IPS-20b (cell line): ENCODE measurements at regions not wholly inside any gene's neighbourhood (a gene's known extent, or its start where the extent isn't known, plus 50 kb on each side); places are given as distances from the start of the nearest gene placed in this dataset.
"Not testable (repeated sequence)": the region's sequence is repeated elsewhere in the genome, so short reads cannot be mapped to it uniquely, and the experiment has no call there.

Source experiments
- H3K27ac ChIP-seq: one replicate; pipeline ENCODE4 v1.5.1; 2013; ENCODE audit warnings: low read length
- H3K27me3 ChIP-seq: 2 replicates; pipeline ENCODE4 v1.6.1; 2013; ENCODE audit warnings: mild to moderate bottlenecking, low read length, inconsistent platforms; ENCODE audit not compliant: insufficient read depth
- H3K36me3 ChIP-seq: 2 replicates; pipeline ENCODE4 v1.6.1; 2013; ENCODE audit warnings: low read depth, mild to moderate bottlenecking, inconsistent platforms, low read length, moderate library complexity; ENCODE audit not compliant: insufficient read depth
- H3K4me1 ChIP-seq: 2 replicates; pipeline ENCODE4 v1.6.1; 2013; ENCODE audit warnings: mild to moderate bottlenecking, control low read depth, inconsistent platforms, low read length, moderate library complexity; ENCODE audit not compliant: insufficient read depth
- H3K4me3 ChIP-seq: 2 replicates; pipeline ENCODE4 v1.5.1; 2013; ENCODE audit warnings: mild to moderate bottlenecking, low read length, inconsistent platforms
- H3K9ac ChIP-seq: 2 replicates; pipeline ENCODE4 v1.6.1; 2013; ENCODE audit warnings: low read depth, mild to moderate bottlenecking, inconsistent platforms, low read length, moderate library complexity
- H3K9me3 ChIP-seq: 2 replicates; pipeline ENCODE4 v1.6.1; 2013; ENCODE audit warnings: mild to moderate bottlenecking, low read depth, low read length, inconsistent platforms; ENCODE audit not compliant: insufficient read depth

DNA sequence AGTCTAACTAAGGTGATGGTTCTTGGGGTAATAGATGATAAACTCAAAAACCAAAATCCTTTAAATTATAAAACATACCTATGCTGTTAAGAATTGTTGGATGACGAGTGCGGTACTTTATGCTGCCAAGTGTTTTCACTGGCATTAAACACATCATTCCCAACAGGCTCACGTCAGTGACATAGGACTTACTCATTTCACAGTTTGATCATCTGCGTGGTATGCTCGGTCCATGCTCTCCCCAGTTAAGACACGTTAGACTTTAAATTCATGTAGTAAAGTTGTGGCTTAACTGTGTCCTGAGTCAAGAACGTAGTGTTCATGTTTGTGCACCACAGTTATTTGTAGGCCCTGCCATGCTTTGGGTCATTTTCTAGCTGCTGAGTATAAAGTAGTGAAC, 125.6 kb upstream of the MYT1L start:
- H3K9ac ChIP-seq: no peak overlapping the region
- H3K36me3 ChIP-seq: no peaks in the 10 kb centered on the region
- no peaks in the 10 kb centered on the region for H3K27me3 ChIP-seq
- H3K9me3 ChIP-seq: no peaks in the 10 kb centered on the region
- no peak overlapping the region for H3K4me3 ChIP-seq
- peaks cover 4% of the 10 kb centered on the region; the same call in 1 of the 2 replicates for H3K4me1 ChIP-seq
- H3K27ac ChIP-seq: no peak overlapping the region

DNA sequence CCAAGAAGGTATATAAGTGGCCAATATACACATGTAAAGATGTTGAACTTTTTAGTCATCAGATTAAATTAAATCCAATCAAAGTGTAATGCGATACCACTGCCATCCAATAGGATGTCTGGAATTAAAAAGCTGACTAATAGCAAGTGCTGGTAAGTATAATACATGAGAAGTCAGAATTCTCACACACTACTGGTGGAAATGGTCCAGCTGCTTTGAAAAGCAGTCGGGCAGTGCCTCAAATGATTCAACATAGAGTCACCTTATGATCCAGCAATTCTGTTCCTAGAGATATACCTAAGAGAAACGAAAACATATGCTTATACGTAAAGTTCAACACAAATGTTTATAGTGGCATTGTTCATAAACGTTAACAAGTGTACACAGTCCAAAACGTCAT, 124.1 kb upstream of the MYT1L start:
- Histone ChIP-seq H3K36me3 (no peaks in the 10 kb centered on the region), H3K9me3 (no peaks in the 10 kb centered on the region), H3K9ac (no peak overlapping the region), H3K4me3 (no peak overlapping the region), H3K27me3 (no peaks in the 10 kb centered on the region), H3K4me1 (no peaks in the 10 kb centered on the region), H3K27ac (no peak overlapping the region)

DNA sequence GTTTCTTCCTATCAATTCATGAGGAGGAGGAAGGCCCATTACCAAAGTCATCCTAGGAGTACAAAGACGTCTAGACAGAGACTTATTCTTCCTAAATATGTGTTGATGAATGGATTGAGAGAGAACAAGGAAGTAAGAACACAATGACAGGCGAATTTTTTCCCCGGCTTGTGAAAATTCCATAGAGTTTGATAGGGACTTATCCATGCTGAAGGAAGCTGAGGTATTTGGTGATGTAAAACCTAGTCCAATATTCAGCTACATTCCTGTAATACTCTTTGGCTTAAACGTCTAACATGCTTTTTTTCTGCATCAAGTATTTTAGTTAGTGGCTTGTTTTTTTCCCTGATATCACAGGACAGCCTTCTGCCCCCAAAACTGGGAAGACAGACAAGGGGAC, 121.9 kb upstream of the MYT1L start:
- Histone ChIP-seq H3K4me3 (no peak overlapping the region), H3K36me3 (no peaks in the 10 kb centered on the region), H3K4me1 (no peaks in the 10 kb centered on the region), H3K9me3 (no peaks in the 10 kb centered on the region), H3K9ac (no peak overlapping the region), H3K27me3 (no peaks in the 10 kb centered on the region), H3K27ac (no peak overlapping the region)

DNA sequence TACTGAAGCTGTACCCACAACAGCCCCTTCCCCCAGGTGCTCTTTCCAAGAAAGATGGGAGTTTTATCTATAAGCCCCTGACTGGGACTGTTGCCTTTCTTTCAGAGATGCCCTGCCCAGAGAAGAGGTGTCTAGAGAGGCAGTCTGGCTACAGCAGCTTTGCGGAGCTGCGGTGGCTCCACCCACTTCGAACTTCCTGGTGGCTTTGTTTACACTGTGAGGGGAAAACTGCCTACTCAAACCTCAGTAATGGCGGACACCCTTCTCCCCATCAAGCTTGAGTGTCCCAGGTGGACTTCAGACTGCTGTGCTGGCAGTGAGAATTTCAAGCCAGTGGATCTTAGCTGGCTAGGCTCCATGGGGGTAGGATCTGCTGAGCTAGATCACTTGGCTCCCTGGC, 120.2 kb upstream of the MYT1L start:
- H3K27me3 ChIP-seq, H3K36me3 ChIP-seq, H3K27ac ChIP-seq: not testable (repeated sequence)

DNA sequence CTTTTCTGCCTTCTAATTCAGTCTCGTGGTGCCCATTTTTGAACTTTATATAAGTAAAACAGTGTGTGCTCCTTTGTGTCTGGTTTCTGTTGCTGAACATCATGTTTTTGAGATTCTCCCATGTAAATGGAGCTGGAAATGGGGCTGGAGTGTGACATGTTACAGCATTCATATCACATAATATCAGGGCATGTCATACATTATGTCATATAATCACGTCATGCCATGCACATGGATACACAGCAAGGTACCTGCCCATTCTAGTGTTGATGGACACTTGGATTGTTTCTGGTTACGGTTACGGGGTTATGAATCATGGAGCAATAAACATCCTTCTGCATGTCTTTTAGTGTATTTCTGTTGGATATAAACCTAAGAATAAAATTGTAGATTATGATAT, 117.1 kb upstream of the MYT1L start:
- no peak overlapping the region for H3K9ac ChIP-seq
- H3K36me3 ChIP-seq: no peaks in the 10 kb centered on the region
- no peaks in the 10 kb centered on the region for H3K27me3 ChIP-seq
- H3K4me1 ChIP-seq: no peaks in the 10 kb centered on the region
- H3K9me3 ChIP-seq: no peaks in the 10 kb centered on the region
- H3K4me3 ChIP-seq: no peak overlapping the region
- H3K27ac ChIP-seq: no peak overlapping the region

More for the DNA sequence above, 120.2 kb upstream of the MYT1L start:
- not testable (repeated sequence) for H3K9me3 ChIP-seq, H3K4me3 ChIP-seq, H3K4me1 ChIP-seq, H3K9ac ChIP-seq

DNA sequence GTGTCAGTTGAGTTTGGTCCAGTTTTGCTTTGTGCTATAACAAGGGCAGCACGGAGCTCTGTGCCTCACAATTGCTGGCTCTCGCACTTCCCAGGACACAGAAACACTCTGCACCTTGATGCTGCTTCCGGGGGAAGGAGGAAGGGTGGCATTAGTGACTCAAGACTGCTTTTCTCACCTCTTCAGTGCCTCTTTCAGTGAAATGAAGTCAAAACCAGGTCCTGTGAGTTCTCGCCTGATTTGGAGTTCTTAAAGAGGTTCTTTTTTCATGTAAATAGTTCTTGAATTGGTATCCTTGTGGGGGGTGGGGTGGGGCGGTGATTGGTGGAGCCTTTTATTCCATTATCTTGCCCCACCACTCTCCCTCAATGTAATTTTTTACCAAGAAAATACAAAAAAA, 91.5 kb upstream of the MYT1L start:
- no peaks in the 10 kb centered on the region for H3K27me3 ChIP-seq
- H3K36me3 ChIP-seq: no peaks in the 10 kb centered on the region
- no peak overlapping the region for H3K4me3 ChIP-seq
- no peaks in the 10 kb centered on the region; the same call in 1 of the 2 replicates for H3K4me1 ChIP-seq
- H3K9ac ChIP-seq: no peak overlapping the region
- H3K9me3 ChIP-seq: no peaks in the 10 kb centered on the region
- H3K27ac ChIP-seq: no peak overlapping the region

DNA sequence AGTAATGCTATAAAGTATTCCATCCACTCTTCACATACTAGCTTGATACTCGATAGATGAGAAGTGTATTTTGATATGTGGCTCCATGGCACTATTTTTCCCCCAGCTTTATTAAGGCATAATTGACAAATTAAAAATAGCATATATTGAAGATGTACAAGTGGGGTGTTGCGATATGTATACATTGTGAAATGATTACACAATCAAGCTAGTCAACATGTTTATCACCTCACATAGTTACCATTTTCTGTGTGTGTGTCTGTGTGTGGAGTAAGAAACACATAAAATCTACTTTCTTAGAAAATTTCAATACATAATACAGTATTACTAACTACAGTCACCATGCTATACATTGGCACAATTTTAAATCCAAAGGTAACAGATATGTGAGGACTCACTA, 82.5 kb upstream of the MYT1L start:
- no peak overlapping the region for H3K27ac ChIP-seq
- H3K9ac ChIP-seq: no peak overlapping the region

DNA sequence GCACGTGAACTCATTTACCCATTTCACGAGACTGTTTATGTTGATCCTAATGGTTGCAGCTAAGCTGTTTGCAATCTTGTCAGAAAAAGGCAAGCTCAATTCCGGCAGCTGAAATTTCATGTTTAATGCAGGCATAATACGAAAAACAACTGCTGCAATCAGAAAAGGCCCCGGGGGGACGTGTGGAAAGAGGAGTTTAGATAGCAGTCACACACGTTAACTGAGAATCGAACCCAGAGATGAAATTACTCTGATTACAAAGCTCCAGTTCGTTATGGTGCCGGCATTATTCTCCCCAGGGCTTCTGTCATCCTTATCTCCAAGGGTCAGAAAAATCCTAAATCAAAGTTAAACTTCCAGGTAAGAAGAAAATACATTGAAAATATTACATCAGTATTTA, 79.9 kb upstream of the MYT1L start:
- H3K4me1 ChIP-seq: no peaks in the 10 kb centered on the region
- H3K9me3 ChIP-seq: no peaks in the 10 kb centered on the region; the same call in 1 of the 2 replicates
- H3K36me3 ChIP-seq: no peaks in the 10 kb centered on the region
- no peaks in the 10 kb centered on the region for H3K27me3 ChIP-seq
- no peak overlapping the region for H3K4me3 ChIP-seq
- H3K9ac ChIP-seq: no peak overlapping the region
- no peak overlapping the region for H3K27ac ChIP-seq

More for the DNA sequence above, 82.5 kb upstream of the MYT1L start:
- H3K4me3 ChIP-seq: no peak overlapping the region
- no peaks in the 10 kb centered on the region for H3K36me3 ChIP-seq
- no peaks in the 10 kb centered on the region for H3K4me1 ChIP-seq
- H3K27me3 ChIP-seq: no peaks in the 10 kb centered on the region
- no peaks in the 10 kb centered on the region for H3K9me3 ChIP-seq

DNA sequence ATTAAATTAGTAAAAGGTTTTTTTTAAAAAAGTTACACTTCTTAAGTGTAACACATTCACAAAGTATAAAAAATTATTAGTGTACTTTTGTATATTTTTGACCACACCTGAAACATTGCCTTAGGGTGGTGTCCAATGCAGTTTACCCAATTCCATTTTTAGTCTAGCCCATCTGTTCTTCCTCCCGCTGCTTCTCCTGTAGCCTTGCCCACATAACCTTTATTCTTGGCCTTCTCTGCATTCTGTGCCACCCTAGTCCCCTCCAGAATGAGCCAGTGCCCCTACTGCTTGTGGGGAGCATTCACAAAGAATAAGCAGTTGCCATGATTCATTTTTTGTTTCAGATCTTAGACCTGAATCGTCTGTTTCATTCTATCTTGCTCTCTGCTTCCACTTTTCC, 78.4 kb upstream of the MYT1L start:
- Histone ChIP-seq H3K36me3 (no peaks in the 10 kb centered on the region), H3K9ac (no peak overlapping the region), H3K27me3 (no peaks in the 10 kb centered on the region), H3K27ac (no peak overlapping the region), H3K4me1 (no peaks in the 10 kb centered on the region), H3K9me3 (peaks cover 9% of the 10 kb centered on the region), H3K4me3 (no peak overlapping the region)

DNA sequence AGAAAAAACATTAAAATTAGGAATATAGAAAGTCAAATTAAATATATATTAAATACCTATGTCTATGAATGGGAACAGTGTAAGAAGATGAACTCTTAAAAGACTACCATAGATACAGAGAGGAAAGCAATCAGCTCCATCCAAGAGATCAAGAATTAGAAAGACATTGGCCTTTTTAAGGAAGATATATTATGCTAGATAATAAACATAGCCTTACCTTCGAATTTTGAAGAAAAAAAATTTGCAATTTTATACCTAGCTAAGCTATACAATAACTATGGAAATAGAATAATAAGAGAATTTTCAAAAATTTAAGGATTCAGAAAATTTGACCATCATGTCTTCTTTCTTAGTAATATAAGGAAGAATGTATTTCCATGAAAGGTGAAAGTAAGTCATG, 74.7 kb upstream of the MYT1L start:
- Histone ChIP-seq H3K27ac (no peak overlapping the region), H3K4me3 (no peak overlapping the region), H3K9ac (no peak overlapping the region), H3K36me3 (no peaks in the 10 kb centered on the region), H3K9me3 (peaks cover 9% of the 10 kb centered on the region), H3K27me3 (no peaks in the 10 kb centered on the region), H3K4me1 (no peaks in the 10 kb centered on the region)

DNA sequence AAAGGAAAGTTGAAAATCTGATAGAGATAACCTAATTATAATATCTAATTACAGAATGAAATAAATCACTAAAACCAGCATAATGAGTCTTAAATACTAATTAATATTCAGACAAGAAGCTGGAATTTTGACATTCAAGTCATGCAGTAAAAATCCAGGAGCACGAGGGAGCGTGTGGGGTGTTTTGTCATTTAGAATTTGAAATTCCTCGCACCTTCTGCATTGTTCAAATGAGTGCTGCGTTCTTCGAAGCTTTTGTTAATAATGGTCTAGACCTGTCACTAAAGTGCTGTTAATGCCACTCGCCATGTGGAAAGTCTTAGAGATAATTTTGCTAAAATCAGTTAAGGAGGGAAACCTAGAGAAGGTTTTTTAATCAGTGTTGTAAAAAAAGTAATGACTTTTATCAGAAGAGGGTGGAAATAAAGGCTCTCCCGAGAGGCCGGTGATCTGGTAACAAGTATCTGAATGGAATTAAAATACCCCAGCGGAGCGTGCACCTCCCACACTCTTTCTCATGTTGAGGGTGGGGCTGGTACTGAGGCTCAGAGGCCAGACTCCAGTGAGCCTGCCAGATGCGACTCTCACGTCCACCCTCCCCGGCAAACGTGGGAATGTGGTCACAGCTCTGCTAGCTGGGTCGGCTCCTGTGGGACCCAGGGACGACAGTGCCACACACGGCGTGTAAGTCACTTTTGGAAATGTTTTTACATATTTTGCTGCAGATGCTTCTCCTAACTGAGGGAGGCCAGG, 69.4 kb upstream of the MYT1L start:
- Histone ChIP-seq H3K4me1 (no peaks in the 10 kb centered on the region), H3K27ac (no peak overlapping the region)

DNA sequence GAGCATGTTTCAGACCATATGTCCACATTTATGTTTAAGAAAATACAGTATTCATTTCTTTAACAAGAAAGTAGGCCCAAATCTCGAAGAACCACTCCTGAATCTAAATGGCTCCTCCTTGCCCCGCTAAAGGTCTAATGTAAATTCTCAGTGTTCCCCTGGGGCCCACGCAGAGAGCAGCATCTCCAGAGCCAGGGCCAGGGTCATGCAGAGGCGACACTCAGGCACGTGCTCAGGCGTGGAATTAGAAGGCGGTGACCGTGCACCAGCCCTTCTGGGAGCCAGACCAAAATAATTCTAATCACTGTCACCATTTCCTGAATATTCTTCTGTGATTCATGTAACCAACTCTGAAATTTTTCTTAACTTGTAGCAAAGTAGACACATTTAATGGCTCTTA, 68.3 kb upstream of the MYT1L start:
- Histone ChIP-seq H3K9ac (no peak overlapping the region), H3K27ac (no peak overlapping the region), H3K4me3 (no peak overlapping the region), H3K36me3 (no peaks in the 10 kb centered on the region), H3K4me1 (no peaks in the 10 kb centered on the region), H3K27me3 (no peaks in the 10 kb centered on the region), H3K9me3 (no peaks in the 10 kb centered on the region)

More for the DNA sequence above, 69.4 kb upstream of the MYT1L start:
- Histone ChIP-seq H3K36me3 (no peaks in the 10 kb centered on the region), H3K27me3 (no peaks in the 10 kb centered on the region), H3K9ac (no peak overlapping the region), H3K9me3 (peaks cover 7% of the 10 kb centered on the region), H3K4me3 (no peak overlapping the region)
